ENCODE measurements at regions not wholly inside any gene's neighbourhood (a gene's known extent, or its start where the extent isn't known, plus 50 kb on each side); places are given as distances from the start of the nearest gene placed in this dataset.

DNA sequence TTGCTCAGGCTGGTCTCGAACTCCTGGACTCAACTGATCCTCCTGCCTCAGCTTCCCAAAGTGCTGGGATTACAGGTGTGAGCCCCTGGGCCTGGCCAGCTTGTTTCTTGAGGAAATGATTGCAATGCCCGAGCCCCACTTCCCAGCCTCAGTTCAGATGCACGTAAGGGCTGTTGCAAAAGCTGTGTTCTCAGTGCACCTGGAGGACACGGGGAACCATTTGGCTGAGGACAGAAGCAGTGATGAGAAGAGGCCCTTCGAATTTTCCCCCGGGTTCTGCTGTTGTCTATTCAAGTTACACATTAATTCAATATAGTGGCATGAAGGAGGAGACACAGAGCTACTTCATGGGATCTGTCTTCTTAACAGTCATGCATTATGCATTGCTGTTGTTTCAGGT, 78.8 kb upstream of the WDR26 start:
- no peaks in the 10 kb centered on the region for H3K9me3 ChIP-seq
- no peaks in the 10 kb centered on the region for H3K36me3 ChIP-seq
- H3K4me1 ChIP-seq: peaks cover 0 to 5% (median 0%) of the 10 kb centered on the region in 4 donors
- H3K4me3 ChIP-seq: no peak overlapping the region
- H3K27me3 ChIP-seq: no peaks in the 10 kb centered on the region
- no peak for DNase-seq
- TF ChIP-seq, protein P1, sequence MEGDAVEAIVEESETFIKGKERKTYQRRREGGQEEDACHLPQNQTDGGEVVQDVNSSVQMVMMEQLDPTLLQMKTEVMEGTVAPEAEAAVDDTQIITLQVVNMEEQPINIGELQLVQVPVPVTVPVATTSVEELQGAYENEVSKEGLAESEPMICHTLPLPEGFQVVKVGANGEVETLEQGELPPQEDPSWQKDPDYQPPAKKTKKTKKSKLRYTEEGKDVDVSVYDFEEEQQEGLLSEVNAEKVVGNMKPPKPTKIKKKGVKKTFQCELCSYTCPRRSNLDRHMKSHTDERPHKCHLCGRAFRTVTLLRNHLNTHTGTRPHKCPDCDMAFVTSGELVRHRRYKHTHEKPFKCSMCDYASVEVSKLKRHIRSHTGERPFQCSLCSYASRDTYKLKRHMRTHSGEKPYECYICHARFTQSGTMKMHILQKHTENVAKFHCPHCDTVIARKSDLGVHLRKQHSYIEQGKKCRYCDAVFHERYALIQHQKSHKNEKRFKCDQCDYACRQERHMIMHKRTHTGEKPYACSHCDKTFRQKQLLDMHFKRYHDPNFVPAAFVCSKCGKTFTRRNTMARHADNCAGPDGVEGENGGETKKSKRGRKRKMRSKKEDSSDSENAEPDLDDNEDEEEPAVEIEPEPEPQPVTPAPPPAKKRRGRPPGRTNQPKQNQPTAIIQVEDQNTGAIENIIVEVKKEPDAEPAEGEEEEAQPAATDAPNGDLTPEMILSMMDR (IDR thresholded peaks at IDR 0.05): no peak
- no peak overlapping the region for H3K27ac ChIP-seq
- intact Hi-C loops (cut with DNase I; ENCODE audit: low total_unique reads): loop anchor here (10.0 kb wide), 1 partner anchor 411 kb away; the partner anchor contains the start of gene DNAH14

DNA sequence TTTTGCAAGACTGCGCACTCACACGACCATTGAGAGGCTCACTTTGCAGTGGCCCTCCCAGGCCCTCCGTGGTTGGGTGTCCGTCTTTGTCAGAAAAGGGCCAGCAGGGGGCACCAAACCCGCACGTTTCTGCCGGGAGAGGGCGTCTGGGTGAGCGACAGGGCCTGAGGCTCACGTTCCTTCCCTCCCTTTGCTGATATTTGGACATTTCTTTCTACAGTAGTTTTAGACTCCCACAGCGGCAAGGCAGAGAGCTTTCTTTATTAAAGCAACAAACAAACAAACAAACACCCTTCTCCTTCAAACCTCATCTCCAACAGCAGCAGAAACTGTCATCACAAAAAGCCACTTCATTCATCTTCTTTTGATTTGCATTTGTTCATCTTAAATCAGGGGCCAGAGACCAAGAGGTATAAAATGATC, 79.2 kb upstream of the WDR26 start:
- DNase-seq: peak; percentile 79 to 84
- TF ChIP-seq, protein P1 (IDR thresholded peaks at IDR 0.05): peak; percentile 86 to 91
- Histone ChIP-seq H3K36me3 (no peaks in the 10 kb centered on the region), H3K9me3 (no peaks in the 10 kb centered on the region), H3K27me3 (no peaks in the 10 kb centered on the region), H3K4me3 (no peak overlapping the region), H3K27ac (no peak overlapping the region), H3K4me1 (peaks cover 0 to 5% (median 0%) of the 10 kb centered on the region in 4 donors)
- intact Hi-C loops (cut with DNase I; ENCODE audit: low total_unique reads): loop anchor here (10.0 kb wide), 1 partner anchor 411 kb away; the partner anchor contains the start of gene DNAH14

DNA sequence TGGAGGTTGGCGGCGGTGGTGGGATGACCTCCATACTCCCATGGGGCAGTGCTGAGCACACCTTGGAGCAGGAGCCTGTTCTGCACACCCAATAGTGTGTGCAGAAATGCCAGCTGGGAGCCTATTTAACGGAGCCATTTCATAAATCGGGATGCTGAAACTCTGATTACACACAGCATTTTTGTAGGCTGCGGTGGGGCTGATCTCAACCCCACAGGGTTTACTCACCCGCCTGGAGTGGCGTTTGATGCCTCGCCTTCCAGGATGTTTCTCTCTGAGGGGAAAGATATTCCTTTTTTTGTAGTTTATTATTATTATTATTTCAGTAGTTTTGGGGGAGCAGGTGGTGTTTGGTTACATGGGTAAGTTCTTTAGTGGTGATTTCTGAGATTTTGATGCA, 82.6 kb upstream of the WDR26 start:
- Histone ChIP-seq H3K4me1 (peaks cover 0 to 5% (median 0%) of the 10 kb centered on the region in 4 donors), H3K36me3 (no peaks in the 10 kb centered on the region), H3K27me3 (no peaks in the 10 kb centered on the region), H3K4me3 (no peak overlapping the region), H3K9me3 (no peaks in the 10 kb centered on the region), H3K27ac (no peak overlapping the region)
- TF ChIP-seq, protein P1 (IDR thresholded peaks at IDR 0.05): no peak
- no peak for DNase-seq
- intact Hi-C loops (cut with DNase I; ENCODE audit: low total_unique reads): loop anchor here (10.0 kb wide), 1 partner anchor 408 kb away; the partner anchor contains the start of gene DNAH14

DNA sequence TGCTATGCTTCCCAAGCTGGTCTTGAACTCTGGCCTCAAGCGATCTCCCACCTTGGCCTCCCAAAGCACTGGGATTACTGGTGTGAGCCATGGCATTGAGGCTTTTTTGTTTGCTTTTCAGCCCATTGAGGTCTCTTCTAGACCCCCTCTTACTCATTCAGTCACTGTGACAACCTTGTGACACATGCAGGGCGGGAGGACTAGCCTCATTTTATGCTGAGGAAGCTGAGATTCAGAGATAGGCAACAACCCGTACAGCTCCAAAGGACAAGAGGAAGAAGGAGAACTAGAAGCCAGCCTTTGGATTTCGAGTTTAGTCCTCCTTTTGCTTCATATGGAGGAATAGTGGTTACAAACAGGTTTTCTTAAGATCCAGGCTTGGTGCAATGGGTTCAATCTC, 83.9 kb upstream of the WDR26 start:
- H3K27me3 ChIP-seq: no peaks in the 10 kb centered on the region
- no peaks in the 10 kb centered on the region for H3K36me3 ChIP-seq
- no peak overlapping the region for H3K4me3 ChIP-seq
- H3K9me3 ChIP-seq: no peaks in the 10 kb centered on the region
- no peak for DNase-seq
- intact Hi-C loops (cut with DNase I; ENCODE audit: low total_unique reads): loop anchor here (10.0 kb wide), 1 partner anchor 406 kb away; the partner anchor contains the start of gene DNAH14
- H3K27ac ChIP-seq: no peak overlapping the region
- peaks cover 0 to 5% (median 0%) of the 10 kb centered on the region in 4 donors for H3K4me1 ChIP-seq
- TF ChIP-seq, protein P1 (IDR thresholded peaks at IDR 0.05): no peak

DNA sequence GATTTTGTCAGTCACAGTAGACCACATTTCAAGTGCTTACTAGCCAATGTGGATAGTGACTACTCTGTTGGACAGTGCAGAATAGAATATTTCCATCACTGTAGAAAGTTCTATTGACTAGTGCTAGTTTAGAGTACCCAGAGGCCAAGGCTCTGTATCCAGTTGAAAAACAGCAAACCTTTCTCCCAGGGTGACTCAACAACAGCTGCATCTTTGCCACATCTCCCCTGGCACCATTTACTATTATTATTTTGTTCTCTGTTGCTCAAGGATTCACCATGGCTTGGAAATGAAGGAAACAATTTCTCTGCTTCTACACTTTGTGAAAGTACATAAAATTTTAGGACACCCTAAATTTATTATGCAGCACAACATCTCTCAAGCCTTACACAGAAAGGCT, 85.3 kb upstream of the WDR26 start:
- TF ChIP-seq, protein P1 (IDR thresholded peaks at IDR 0.05): no peak
- Histone ChIP-seq H3K9me3 (no peaks in the 10 kb centered on the region), H3K36me3 (no peaks in the 10 kb centered on the region), H3K27ac (no peak overlapping the region), H3K4me3 (no peak overlapping the region), H3K27me3 (no peaks in the 10 kb centered on the region), H3K4me1 (no peaks in the 10 kb centered on the region)
- intact Hi-C loops (cut with DNase I; ENCODE audit: low total_unique reads): loop anchor here (10.0 kb wide), 1 partner anchor 405 kb away; the partner anchor contains the start of gene DNAH14
- no peak for DNase-seq

DNA sequence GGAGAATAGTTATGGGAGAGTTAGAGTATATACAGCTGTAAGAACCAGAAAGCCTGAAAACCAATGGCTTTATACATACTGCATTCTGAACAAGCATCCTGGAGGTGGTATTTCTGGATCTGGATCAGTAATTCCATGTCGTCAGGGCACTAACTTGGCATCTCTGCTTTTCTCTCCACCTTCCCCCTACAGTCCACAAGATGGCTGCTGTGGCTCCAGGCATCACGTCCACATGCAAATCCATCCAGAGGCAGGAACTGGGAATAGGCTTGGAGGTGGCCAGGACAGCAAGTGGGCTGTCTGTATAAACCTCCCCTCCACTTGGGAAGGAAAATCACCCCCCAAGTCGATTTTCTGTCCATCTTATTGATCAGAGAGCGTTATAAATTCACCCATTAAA, 86.2 kb upstream of the WDR26 start:
- H3K4me3 ChIP-seq: no peak overlapping the region

More for the DNA sequence above, 86.2 kb upstream of the WDR26 start:
- Histone ChIP-seq H3K27ac (no peak overlapping the region), H3K4me1 (no peaks in the 10 kb centered on the region), H3K9me3 (no peaks in the 10 kb centered on the region), H3K27me3 (no peaks in the 10 kb centered on the region), H3K36me3 (no peaks in the 10 kb centered on the region)
- TF ChIP-seq, protein P1 (IDR thresholded peaks at IDR 0.05): no peak
- intact Hi-C loops (cut with DNase I; ENCODE audit: low total_unique reads): no loop called here
- no peak for DNase-seq
